Glomerular visceral epithelial cell (primary cell): ENCODE measurements at regions not wholly inside any gene's neighbourhood (a gene's known extent, or its start where the extent isn't known, plus 50 kb on each side); places are given as distances from the start of the nearest gene placed in this dataset.
"Not testable (repeated sequence)": the region's sequence is repeated elsewhere in the genome, so short reads cannot be mapped to it uniquely, and the experiment has no call there.

Source experiments
- DNase-seq: peaks from one replicate; pipeline ENCODE4 v3.0.0-alpha.2; 2016; ENCODE audit errors: extremely low spot score

DNA sequence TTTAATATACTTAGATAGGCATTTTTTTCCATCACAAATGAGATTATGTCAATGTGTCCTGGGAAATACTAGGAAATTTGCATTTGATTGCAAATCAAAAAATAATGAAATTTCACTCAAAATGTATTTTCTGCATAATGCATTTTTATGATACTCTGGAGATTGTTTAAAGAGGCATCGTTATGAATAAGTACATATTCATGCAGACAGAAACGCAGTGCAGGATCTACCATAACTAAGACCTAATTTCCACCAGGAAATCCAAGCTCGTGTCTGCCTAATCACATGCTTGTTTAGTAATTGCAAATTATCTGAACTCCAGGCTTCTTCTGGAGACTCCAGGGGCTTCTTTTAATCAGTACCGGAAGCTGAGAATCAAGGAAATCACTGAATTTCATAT is 163.5 kb upstream of the MXRA5 start:
- DNase-seq, result no peak

DNA sequence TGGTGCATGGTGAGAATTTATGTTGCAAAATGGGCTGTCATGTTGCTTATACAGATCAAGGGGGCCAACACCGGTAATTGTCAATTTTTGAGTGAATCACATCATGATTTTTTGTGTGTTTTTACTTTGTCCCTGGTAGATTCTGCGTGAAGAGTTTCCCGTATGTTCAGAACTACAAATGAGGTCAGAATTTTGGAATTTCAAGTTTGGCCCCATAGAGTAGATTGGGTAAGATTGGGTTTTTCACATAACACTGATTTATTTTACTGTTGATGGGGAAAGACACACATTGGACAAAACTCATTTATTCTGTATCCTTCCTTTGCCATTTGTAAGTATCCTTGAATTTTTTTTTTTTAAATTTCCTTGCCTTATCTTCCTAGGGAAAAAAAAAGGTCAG is 158.5 kb upstream of the MXRA5 start:
- no peak for DNase-seq

DNA sequence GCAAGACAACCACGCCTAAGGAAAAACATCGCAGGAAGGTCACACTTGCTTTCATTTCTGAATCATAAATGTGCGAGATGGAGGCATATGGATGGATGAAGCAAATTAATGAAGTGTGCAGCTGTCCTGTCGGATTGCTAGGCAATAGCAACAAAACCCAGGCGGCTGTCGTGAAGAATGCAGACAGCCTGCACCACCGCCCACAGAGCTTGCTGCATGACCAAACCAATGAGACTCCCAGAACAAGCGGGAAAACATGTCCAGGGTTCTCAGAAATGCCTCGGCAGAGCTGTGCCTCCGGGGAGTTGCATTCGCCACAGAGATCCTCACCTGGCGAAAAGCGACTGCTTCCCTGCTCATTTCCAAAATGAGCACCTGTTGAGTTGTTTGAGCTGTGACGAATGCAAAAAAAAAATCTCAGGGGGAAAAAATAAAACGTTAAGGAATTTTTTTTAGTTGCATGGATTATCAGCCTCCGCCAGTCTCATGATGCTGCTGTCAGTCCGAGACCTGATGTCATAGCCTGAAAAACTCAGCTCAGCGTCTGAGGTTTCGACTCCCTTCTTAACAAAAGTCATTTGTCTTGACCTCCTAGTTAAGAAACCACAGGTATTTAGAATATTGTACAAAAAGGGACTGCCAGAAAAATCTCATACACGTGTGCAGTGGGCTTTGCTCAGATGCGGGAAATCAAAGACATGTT is 155.5 kb upstream of the MXRA5 start:
- DNase-seq, result peak; percentile 36

DNA sequence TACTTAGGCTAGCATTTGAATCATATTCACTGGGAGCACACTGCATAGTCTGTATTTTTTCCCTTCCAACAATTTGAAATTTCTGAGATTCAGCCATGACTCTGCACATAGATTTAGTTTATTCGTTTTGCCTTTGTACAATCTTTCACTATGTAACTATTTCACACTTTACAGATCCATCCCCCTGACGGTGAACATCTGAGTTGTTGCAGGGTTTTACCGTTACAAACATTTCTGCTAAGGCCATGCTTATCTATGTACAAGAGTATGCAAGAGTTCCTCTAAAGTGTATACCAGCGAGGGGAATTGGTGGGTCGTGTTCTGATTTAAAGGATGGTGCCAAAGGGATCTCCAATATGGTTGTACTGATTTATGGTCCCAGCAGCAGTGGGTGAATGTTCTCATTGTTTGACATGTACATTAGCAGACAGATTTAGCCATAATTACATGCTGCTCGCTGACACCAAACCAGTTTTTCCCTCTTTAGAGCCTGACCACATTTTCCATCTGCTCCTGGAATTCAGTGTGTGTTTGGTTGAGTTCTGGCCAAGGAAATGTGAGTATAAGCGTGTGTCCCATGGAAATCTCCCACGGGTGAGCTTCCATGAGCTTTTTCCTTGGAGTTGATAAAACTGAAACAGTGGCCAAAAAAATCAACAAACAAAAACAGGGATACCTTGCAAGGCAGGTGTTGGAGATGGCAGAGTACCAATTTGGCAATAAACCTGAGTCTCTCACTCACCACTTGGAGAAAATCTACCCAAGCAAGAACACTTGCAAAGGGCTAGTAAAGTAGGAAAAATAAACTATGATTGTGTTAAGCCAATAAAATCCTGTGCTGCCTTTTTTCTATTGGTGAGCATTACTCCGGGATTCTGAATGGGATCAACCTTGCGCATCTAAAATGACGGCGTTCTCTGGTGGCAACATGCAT is 149.7 kb upstream of the MXRA5 start:
- not testable (repeated sequence) for DNase-seq

DNA sequence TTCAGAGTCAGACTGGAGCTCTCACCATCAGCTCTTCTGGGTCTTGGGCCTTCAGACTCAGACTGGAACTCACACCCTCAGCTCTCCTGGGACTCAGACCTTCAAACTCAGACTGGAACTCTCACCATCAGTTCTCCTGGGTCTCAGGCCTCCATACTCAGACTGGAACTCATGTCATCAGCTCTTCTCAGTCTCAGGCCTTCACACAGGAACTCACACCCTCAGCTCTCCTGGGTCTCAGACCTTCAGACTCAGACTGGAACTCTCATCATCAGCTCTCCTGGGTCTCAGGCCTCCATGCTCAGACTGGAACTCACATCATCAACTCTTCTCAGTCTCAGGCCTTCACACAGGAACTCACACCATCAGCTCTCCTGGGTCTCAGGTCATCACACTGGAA is 147.2 kb upstream of the MXRA5 start:
- no peak for DNase-seq

DNA sequence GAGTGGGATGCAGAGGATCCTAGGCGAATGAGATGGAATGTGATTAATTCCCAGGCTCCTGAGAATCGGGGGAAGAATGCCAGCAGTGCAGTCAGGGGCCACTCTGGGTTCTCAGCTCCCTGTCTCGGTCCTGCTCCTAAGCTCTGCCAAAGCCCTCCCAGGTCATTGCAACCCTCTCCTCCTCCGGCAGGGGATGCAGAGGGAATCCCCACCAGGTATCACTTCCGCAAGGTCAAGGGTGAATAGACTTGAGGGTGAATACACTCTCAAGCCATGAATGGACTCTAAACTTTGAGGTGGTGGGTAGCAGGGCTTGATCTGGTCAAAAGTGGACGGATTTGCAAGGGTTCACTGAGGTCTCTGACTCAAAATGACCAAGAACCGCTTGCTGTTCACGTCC is 139.3 kb upstream of the MXRA5 start:
- no peak for DNase-seq

DNA sequence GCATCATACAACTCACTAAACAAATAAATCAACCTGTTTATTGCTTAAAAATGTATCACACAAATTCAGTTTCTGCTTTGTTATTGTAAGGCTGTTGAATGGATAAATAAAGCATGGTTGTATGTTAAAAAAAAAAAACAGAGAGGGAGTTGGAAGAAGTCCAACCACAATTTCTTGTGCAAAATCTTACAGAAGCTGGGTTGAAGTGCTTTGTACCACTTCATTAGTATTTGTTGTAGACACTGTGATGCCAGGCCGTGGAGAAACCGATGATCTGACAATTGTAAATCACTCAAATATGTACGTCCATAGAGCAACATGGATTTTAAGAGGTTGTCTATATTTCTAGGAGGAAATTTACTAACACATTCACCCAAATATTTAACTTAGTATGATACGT is 132.6 kb upstream of the MXRA5 start:
- no peak for DNase-seq

DNA sequence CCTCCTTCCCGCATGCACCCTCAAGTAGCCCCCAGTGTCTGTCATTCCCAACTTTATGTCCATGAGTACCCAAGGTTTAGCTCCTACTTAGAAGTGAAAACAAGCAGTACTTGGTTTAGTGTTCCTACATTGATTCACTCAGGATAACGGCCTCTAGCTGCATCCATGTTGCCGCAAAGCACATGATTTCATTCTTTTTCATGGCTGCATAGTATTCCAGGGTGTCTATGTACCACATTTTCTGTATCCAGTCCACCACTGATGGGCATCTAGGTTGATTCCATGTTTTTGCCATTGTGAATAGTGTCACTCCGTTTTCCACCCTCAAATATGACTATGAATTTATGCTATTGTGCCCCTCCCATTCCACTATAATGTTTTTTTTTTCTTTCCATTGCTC is 130.5 kb upstream of the MXRA5 start:
- no peak for DNase-seq

DNA sequence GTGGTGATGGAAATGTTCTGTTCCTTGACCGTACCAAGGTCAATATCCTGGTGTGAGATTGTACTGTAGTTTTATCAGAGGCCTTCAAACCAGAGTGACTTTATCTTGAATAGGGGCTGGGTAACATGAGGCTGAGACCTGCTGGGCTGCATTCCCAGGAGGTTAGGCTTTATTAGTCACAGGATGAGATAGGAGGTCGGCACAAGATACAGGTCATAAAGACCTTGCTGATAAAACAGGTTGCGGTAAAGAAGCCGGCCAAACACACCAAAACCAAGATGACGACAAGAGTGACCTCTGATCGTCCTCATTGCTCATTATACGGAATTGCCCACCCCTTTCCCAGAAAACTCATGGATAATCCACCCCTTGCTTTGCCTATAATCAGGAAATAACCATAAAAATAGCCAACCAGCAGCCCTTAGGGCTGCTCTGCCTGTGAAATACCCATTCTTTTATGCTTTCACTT is 123.8 kb upstream of the MXRA5 start:
- not testable (repeated sequence) for DNase-seq

DNA sequence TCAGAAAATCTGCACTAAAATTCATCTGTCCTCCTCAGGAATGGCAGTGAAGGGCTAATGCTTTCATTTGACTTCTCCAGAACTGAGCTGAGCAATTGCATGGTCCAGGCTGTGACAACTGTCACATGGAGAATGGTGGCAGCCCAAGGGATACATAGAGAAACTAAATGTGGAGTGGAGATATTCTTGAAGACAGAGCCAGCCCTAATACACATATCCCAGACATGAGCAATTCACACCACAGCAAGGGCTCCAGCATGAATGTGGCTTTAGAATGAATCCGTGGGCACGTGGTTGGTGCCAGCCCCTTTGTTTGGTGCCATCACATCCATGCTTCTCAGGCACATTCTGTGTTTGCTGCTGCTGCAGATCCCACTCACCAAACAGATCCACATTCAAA is 121.6 kb upstream of the MXRA5 start:
- no peak for DNase-seq

DNA sequence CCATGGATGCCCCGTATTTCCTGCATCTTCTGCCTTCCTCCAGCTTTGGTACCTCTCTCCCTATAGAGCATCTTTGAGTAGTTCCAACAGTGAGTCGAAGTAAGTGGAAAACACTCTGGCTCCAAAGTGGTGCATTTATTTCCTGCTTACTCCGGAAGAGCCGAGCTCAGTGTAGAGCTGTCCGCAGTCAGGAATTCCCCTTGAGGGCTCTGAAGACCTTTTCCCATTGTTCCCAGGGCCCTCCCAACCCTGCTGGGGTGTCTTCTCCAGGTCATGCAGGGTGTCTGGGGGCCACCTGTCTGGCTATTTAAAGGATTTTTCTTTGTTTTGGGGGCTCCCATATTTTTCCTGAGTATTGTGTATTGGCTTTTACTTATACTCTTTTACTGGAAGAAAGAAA is 118.6 kb upstream of the MXRA5 start:
- no peak for DNase-seq

DNA sequence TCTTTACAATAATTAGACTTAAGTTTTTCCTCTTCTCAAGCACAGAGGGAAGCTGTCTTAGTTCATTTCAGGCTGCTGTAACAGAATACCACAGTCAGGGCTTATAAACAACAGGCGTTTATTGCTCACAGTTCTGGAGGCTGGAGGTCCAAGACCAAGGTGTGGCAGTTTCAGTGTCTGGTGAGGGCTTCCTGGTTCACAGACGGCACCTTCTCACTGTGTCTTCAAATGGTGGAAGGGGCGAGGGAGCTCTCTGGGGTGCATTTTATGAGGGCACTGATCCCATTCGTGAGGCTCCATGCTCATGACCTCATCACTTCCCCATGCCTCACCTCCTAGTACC is 115.7 kb upstream of the MXRA5 start:
- no peak for DNase-seq

DNA sequence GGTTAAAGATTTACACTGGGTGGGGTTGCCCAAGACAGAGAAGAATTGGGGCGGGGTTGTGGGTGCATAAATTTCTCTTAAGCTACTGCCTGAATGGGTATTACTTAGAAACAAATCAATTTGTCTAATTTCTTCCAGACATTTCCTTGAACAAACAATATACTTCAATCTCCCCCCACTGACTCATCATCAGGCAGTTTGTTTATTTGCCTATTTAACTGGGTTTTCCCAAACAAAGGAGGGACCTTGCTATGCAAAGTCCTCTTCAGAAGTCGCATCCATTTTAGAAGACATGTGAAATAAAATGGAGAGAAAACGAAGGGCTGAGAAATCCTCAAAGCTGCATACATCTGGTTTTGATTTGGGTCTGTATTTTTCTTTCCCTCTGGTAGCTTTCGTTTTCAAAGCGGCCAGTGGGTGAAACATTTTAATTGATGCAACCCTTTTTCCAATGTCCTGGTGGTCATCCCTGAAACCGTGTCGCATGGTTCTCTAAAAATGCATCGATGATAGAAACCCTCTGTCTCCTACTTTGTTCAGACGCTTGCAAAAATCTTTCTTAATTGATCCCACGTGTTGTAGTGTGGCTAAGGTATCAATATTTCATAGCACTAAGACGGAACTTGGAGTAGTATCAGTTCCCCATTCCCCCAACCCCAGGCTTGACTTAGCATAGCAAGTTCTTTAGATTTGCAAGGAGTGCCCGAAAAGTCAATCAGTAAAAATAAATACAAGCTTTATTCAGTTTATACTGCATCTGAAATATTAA is 115.1 kb upstream of the MXRA5 start:
- DNase-seq, result no peak

DNA sequence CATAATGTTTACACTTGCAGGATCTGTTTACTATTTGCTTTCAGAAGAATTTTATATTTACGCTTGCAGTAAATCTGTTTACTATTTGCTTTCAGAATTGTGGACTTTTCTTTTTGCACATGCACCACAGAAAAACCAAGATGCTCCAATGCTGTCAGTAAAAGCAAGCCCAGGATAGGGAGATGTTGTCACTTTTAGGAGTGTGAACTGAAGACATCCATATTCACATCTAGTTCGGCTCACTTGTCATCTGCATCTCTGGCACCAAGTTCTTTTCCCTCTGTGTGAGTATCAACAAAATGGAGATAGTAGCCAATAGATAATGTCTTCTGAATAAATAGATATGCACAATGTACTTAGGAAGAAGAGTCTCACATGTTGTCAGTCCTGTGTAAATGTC is 109.3 kb upstream of the MXRA5 start:
- DNase-seq, result no peak

DNA sequence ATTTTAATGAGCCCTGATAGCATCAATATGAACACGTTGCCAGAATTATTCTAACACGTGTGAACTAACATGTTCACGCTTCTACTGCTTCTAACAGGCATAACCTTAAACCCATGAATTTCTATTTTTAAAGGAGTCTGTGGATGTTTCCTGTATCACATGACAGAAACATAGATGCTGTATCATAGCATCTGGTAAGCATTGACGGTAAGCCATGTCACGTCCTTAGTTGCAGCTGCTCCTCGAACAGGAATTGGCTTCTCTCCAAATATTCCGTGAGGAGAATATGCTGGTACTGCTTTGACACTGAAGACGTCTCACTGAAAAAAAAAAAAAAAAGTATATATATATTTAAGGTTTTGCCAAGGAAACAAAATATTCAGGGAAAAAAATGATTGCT is 105.1 kb upstream of the MXRA5 start:
- no peak for DNase-seq

DNA sequence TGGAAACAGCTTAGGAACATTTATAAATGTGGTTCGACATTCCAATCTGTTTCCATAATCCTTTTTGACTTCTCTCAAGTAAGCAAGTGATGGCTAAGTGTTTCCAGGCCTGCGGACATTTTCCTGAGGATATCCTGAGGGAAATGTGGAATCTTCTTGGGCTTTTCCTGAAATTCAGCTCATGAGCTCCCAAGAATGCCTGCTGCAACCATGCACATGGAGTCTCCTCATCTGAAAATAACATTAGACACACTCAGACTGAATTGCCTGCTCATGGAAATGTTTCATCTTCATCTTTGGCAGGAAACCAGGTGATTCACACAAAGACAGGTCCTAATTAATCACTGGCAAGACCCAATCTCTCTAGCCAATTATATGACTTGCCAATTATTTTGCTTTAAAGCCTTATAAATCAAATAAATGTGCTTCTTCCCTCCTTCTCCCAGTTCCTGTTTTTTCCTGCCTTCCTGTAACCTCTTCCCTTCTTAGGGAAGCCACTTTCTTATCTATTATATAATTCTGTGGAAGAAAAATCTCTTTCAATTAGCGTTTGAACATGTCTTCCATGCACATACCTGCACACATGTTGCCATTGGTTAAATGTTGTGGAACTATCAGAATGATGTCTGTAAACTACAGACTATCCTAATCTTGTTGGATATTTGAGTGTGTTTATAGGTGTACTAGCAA is 104.6 kb upstream of the MXRA5 start:
- DNase-seq, result no peak

DNA sequence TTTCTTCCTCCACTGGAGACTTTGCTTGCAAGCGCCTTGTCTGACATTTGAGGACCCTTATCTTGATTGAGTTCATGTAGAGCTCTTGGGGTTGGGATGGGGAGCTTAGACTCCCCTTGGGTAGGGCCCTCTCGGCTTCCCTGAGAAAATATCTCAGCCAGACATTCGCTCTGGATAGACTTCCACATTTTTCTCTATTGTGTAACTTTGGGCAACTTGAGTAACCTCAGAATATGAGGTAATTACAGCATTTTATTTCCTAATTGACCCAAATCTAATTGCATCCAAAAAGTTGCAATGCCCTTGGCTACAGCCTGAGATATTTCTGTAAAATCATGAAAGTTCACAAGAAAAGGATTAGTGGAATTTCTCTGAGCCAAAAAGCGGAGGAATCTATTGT is 102.8 kb upstream of the MXRA5 start:
- no peak for DNase-seq

DNA sequence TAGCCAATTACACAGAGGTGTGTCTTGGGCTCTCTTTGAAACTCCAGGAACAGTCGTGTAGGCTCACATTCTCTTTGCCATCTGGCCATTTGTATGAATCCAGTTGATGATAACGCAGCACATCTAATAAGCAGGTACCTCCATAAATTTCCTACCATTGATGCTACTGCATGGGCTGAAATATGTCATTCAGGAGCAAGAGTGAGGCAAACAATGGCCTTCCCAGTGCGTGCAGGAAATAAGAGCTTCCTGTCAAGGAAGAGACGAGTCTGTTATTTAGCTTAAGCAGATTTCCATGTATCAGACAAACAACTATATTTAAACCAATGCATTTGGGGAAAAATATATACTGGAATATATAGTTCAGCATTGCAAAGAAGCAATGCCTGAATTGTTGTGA is 102.1 kb upstream of the MXRA5 start:
- no peak for DNase-seq

DNA sequence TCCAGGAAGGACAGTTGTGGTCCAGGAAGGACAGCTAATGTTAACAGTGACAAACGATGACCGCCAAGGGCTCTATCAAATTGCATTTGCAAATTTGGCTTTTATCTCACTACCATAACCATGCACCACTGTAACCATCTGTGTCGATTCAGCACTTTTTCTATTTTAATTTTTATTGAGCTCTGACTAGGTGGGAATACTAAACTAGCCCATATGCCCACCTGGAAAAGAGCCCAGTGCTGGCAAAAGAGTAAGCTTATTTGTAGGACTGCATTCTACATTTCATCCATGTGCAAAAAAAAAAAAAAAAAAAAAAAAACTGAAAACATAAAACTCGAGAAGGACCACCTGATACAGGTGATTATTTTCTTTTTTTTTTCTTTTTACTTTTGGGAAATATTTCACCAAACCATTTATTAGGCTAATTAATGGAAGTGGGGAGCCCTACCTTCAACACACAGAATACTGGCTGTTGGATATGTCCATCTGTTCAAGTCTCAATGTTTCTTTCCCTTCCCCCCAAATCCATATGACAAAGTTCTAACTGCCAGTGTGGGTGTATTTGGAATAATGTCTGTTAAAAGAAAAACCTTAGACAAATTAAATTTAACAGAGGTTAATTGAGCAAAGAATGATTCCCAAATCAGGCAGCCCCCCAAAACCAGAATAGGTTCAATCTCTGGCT is 99.5 kb upstream of the MXRA5 start:
- no peak for DNase-seq

DNA sequence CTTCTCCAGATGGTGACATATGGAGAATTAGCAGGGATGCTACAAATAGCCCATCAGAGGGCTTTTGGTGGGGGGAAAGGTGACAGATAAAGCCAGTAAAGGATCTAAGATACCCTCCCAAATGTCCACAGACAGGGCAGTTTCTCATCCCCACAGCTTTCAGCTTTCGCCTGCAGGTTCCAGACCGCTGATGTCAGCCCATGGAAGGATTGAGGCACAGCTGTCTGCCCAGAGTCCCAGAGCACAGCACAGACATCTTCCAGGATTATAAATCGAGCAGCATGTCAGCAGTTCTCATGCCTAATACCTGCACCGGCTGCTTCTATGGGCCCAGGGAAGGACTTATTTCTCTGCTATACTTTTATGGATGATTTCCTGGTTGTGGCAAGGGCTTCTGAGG is 96.7 kb upstream of the MXRA5 start:
- DNase-seq, result no peak

DNA sequence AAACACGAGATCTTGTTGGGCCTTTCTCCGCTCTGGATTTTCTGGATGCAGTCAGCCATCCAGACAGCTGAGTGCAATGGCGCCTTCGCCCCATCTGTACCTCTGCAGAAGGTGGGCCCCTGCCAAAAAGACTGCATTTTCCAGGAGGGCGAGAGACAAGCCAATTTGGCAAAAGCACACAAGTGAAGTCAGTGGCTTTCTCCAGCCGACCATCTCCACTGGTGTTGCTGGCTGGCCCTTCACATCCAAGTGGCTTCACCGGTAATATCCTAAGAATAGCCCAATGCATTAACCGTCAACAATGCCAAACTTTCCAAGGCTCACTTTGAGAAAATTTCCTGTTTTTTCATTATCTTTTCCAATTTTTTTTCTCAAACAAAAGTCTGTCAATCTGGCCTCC is 96.2 kb upstream of the MXRA5 start:
- no peak for DNase-seq
